H9 (cell line): ENCODE measurements at regions not wholly inside any gene's neighbourhood (a gene's known extent, or its start where the extent isn't known, plus 50 kb on each side); places are given as distances from the start of the nearest gene placed in this dataset.

Source experiments
- DNase-seq: peaks from one replicate; pipeline ENCODE4 v3.0.0-alpha.2; 2017
- H2AFZ ChIP-seq: one replicate; pipeline ENCODE4 v1.6.1; 2013; ENCODE audit warnings: mild to moderate bottlenecking, low read length, control low read depth, moderate library complexity
- H2AK5ac ChIP-seq: 2 replicates; pipeline ENCODE4 v1.6.1; 2013; ENCODE audit warnings: low read length, control low read depth, mixed read lengths; ENCODE audit not compliant: insufficient read length
- H2BK120ac ChIP-seq: one replicate; pipeline ENCODE4 v1.6.1; 2013; ENCODE audit warnings: low read depth, mild to moderate bottlenecking, low read length, control low read depth, inconsistent platforms; ENCODE audit not compliant: poor library complexity, severe bottlenecking
- H2BK12ac ChIP-seq: 2 replicates; pipeline ENCODE4 v1.6.1; 2013; ENCODE audit warnings: low read length, control low read depth, mixed read lengths, low read depth; ENCODE audit not compliant: insufficient read length
- H2BK15ac ChIP-seq: 2 replicates; pipeline ENCODE4 v1.6.1; 2013; ENCODE audit warnings: low read depth, low read length, control low read depth
- H2BK20ac ChIP-seq: one replicate; pipeline ENCODE4 v1.6.1; 2013; ENCODE audit warnings: low read depth, mild to moderate bottlenecking, low read length, control low read depth, inconsistent platforms; ENCODE audit not compliant: poor library complexity, severe bottlenecking
- H2BK5ac ChIP-seq: 2 replicates; pipeline ENCODE4 v1.6.1; 2013; ENCODE audit warnings: low read length, control low read depth, mixed read lengths; ENCODE audit not compliant: insufficient read length
- H3K14ac ChIP-seq: 2 replicates; pipeline ENCODE4 v1.6.1; 2013; ENCODE audit warnings: low read length, control low read depth; ENCODE audit not compliant: insufficient read depth
- H3K18ac ChIP-seq: 2 replicates; pipeline ENCODE4 v1.6.1; 2013; ENCODE audit warnings: low read depth, mild to moderate bottlenecking, mixed read lengths, low read length, control low read depth; ENCODE audit not compliant: insufficient read length
- H3K23ac ChIP-seq: 2 replicates; pipeline ENCODE4 v1.6.1; 2013; ENCODE audit warnings: low read length, control low read depth, mixed read lengths, low read depth; ENCODE audit not compliant: insufficient read length
- H3K23me2 ChIP-seq: 2 replicates; pipeline ENCODE4 v1.6.1; 2013; ENCODE audit warnings: low read depth, mild to moderate bottlenecking, mixed read lengths, low read length, control low read depth; ENCODE audit not compliant: insufficient read length, poor library complexity, severe bottlenecking
- H3K27ac ChIP-seq: 2 replicates; pipeline ENCODE4 v1.5.1; 2013; ENCODE audit warnings: low read length, control low read depth, mixed read lengths, low read depth; ENCODE audit not compliant: insufficient read length
- H3K27me3 ChIP-seq: 2 replicates; pipeline ENCODE4 v1.6.1; 2013; ENCODE audit warnings: low read length, control low read depth, inconsistent platforms; ENCODE audit not compliant: insufficient read depth
- H3K4ac ChIP-seq: 2 replicates; pipeline ENCODE4 v1.6.1; 2013; ENCODE audit warnings: low read depth, mild to moderate bottlenecking, control low read depth, inconsistent platforms, low read length, moderate library complexity
- H3K4me1 ChIP-seq: 2 replicates; pipeline ENCODE4 v1.6.1; 2013; ENCODE audit warnings: low read length, control low read depth, inconsistent platforms; ENCODE audit not compliant: insufficient read depth
- H3K4me2 ChIP-seq: 2 replicates; pipeline ENCODE4 v1.6.1; 2013; ENCODE audit warnings: low read length, control low read depth, mixed read lengths; ENCODE audit not compliant: insufficient read length, insufficient read depth
- H3K56ac ChIP-seq: 2 replicates; pipeline ENCODE4 v1.6.1; 2013; ENCODE audit warnings: low read depth, mild to moderate bottlenecking, mixed read lengths, low read length, control low read depth; ENCODE audit not compliant: insufficient read length
- H3K79me1 ChIP-seq: 2 replicates; pipeline ENCODE4 v1.6.1; 2013; ENCODE audit warnings: low read depth, mild to moderate bottlenecking, moderate library complexity, low read length, control low read depth, inconsistent platforms; ENCODE audit not compliant: insufficient read depth, poor library complexity, severe bottlenecking
- H3K79me2 ChIP-seq: 2 replicates; pipeline ENCODE4 v1.6.1; 2013; ENCODE audit warnings: low read length, control low read depth, inconsistent platforms; ENCODE audit not compliant: insufficient read depth
- H3K9ac ChIP-seq: 2 replicates; pipeline ENCODE4 v1.6.1; 2013; ENCODE audit warnings: low read length, control low read depth, mixed read lengths; ENCODE audit not compliant: insufficient read length; ENCODE audit errors: extremely low read depth
- H3K9me3 ChIP-seq: one replicate; pipeline ENCODE4 v1.6.1; 2013; ENCODE audit warnings: low read depth, low read length, inconsistent platforms; ENCODE audit not compliant: control insufficient read depth
- H3T11ph ChIP-seq: one replicate; pipeline ENCODE4 v1.6.1; 2013; ENCODE audit warnings: mild to moderate bottlenecking, low read length, control low read depth, inconsistent platforms
- H4K20me1 ChIP-seq: one replicate; pipeline ENCODE4 v1.6.1; 2013; ENCODE audit not compliant: control insufficient read depth, insufficient read length, insufficient read depth
- H4K5ac ChIP-seq: 2 replicates; pipeline ENCODE4 v1.6.1; 2013; ENCODE audit warnings: low read depth, mild to moderate bottlenecking, mixed read lengths, low read length, control low read depth; ENCODE audit not compliant: insufficient read length
- H4K8ac ChIP-seq: replicated peaks from 2 replicates; pipeline ENCODE4 v1.6.1; 2013; ENCODE audit warnings: low read length, control low read depth, mixed read lengths, low read depth; ENCODE audit not compliant: insufficient read length
- H4K91ac ChIP-seq: 2 replicates; pipeline ENCODE4 v1.6.1; 2013; ENCODE audit warnings: low read depth, mild to moderate bottlenecking, moderate library complexity, mixed read lengths, low read length, control low read depth; ENCODE audit not compliant: insufficient read length
- H3K27ac Mint-ChIP-seq, 3 experiments: 2 replicates in 2 of 3; 3 replicates in 1 of 3; pipeline ENCODE4 v1.8.0; 2020 to 2021; ENCODE audit warnings: mixed read lengths in 3 of 3, mild to moderate bottlenecking in 1 of 3, moderate library complexity in 1 of 3
- H3K27me3 Mint-ChIP-seq: 2 replicates; pipeline ENCODE4 v1.8.0; 2021; ENCODE audit warnings: low read depth, mild to moderate bottlenecking, moderate library complexity, mixed read lengths
- H3K36me3 Mint-ChIP-seq, 3 experiments: 2 replicates in 2 of 3; 3 replicates in 1 of 3; pipeline ENCODE4 v1.8.0; 2020 to 2021; ENCODE audit warnings: low read depth in 3 of 3, mixed read lengths in 3 of 3; ENCODE audit not compliant: insufficient read depth in 1 of 3
- H3K4me1 Mint-ChIP-seq, 2 experiments: 2 replicates each; pipeline ENCODE4 v1.8.0; 2020; ENCODE audit warnings: mixed read lengths in 2 of 2
- H3K4me3 Mint-ChIP-seq, 2 experiments: 2 replicates in 1 of 2; 3 replicates in 1 of 2; pipeline ENCODE4 v1.8.0; 2020 to 2021; ENCODE audit warnings: mild to moderate bottlenecking in 2 of 2, mixed read lengths in 2 of 2, moderate library complexity in 1 of 2
- H3K9me3 Mint-ChIP-seq, 2 experiments: 2 replicates in 1 of 2; 3 replicates in 1 of 2; pipeline ENCODE4 v1.8.0; 2020; ENCODE audit warnings: mild to moderate bottlenecking in 2 of 2, mixed read lengths in 2 of 2, moderate library complexity in 1 of 2
- CTCF ChIP-seq: fragments of 200-600 bp; sonication (generic); conservative IDR thresholded peaks from 3 replicates; pipeline ENCODE4 v1.8.0; 2021; ENCODE audit warnings: antibody characterized with exemption, mild to moderate bottlenecking
- WGBS: extraction: QIAGEN DNeasy Blood & Tissue Kit; methylation state at CpG from one replicate; pipeline ENCODE4 v1.1.7; 2013; ENCODE audit warnings: missing lambda C conversion rate, low lambda C conversion rate, mixed read lengths; ENCODE audit not compliant: insufficient read length; ENCODE audit errors: extremely low coverage; 5-methylcytosine and 5-hydroxymethylcytosine counted together

GRCh38 chr4:123014038-123014437, 91.6 kb upstream of the NUDT6 start:
- Histone ChIP-seq H3K79me1 (no peaks in the 10 kb centered on the region), H3K4ac (no peak overlapping the region), H3K9ac (no peak overlapping the region), H3K23ac (no peak overlapping the region), H3K9me3 (no peaks in the 10 kb centered on the region), H2BK20ac (no peak overlapping the region), H3K4me2 (no peak overlapping the region), H2BK12ac (no peak overlapping the region), H3K23me2 (no peaks in the 10 kb centered on the region), H2BK15ac (no peak overlapping the region), H4K5ac (no peak overlapping the region), H4K91ac (no peak overlapping the region), H3K14ac (no peak overlapping the region), H4K8ac (no peak overlapping the region), H2AFZ (no peak overlapping the region), H2BK120ac (no peak overlapping the region), H3K18ac (no peak overlapping the region), H2AK5ac (no peak overlapping the region), H3K27ac (no peak overlapping the region), H3K27me3 (no peaks in the 10 kb centered on the region), H2BK5ac (no peak overlapping the region), H3K56ac (no peak overlapping the region), H3K4me1 (no peaks in the 10 kb centered on the region), H3T11ph (no peak overlapping the region), H3K79me2 (no peaks in the 10 kb centered on the region), H4K20me1 (no peaks in the 10 kb centered on the region)
- WGBS = no CpG with 5 or more reads among the region's 1 CpG
- H3K4me3 Mint-ChIP-seq = no peak overlapping the region
- no peak for TF ChIP-seq CTCF
- H3K27ac Mint-ChIP-seq = no peak overlapping the region
- DNase-seq = no peak
- H3K9me3 Mint-ChIP-seq = peaks cover 33 to 42% of the 10 kb centered on the region in 2 experiments
- H3K4me1 Mint-ChIP-seq = no peaks in the 10 kb centered on the region; a peak in 2 of 4 replicates
- no peaks in the 10 kb centered on the region for H3K27me3 Mint-ChIP-seq
- peaks cover 46 to 73% (median 52%) of the 10 kb centered on the region in 3 experiments for H3K36me3 Mint-ChIP-seq
